HL-60 (cell line): ENCODE measurements at regions not wholly inside any gene's neighbourhood (a gene's known extent, or its start where the extent isn't known, plus 50 kb on each side); places are given as distances from the start of the nearest gene placed in this dataset.

Experiments
- DNase-seq, 2 experiments: peaks; one replicate each; pipeline ENCODE4 v3.0.0-alpha.2; 2010 to 2020; ENCODE audit warnings: low read depth in 1 of 2, low spot score in 1 of 2
- H3K27ac ChIP-seq: fragments of 250-450 bp; sonication (Bioruptor Pico); replicated peaks from 2 replicates; pipeline ENCODE4 v1.5.1; 2020; ENCODE audit warnings: mild to moderate bottlenecking, moderate library complexity
- H3K27me3 ChIP-seq: fragments of 250-450 bp; sonication (Bioruptor Pico); 2 replicates; pipeline ENCODE4 v1.5.1; 2021; ENCODE audit warnings: mild to moderate bottlenecking, moderate library complexity; ENCODE audit not compliant: insufficient read depth, poor library complexity, severe bottlenecking
- H3K4me3 ChIP-seq: replicated peaks from 2 replicates; pipeline ENCODE4 v1.5.1; 2011; ENCODE audit warnings: mild to moderate bottlenecking, control low read depth, low read length; ENCODE audit not compliant: insufficient read depth
- CTCF ChIP-seq: IDR thresholded peaks from one replicate; pipeline ENCODE4 v1.5.1; 2011; ENCODE audit warnings: low read length, control low read depth, inconsistent platforms; ENCODE audit not compliant: insufficient read depth
- GABPA ChIP-seq: IDR thresholded peaks from 2 replicates; pipeline ENCODE4 v1.6.1; 2012; ENCODE audit warnings: low read depth
- POLR2AphosphoS5 ChIP-seq: IDR thresholded peaks from 2 replicates; pipeline ENCODE4 v1.6.1; 2012; ENCODE audit warnings: low read depth
- REST ChIP-seq: IDR thresholded peaks from 2 replicates; pipeline ENCODE4 v1.6.1; 2012; ENCODE audit warnings: low read depth; ENCODE audit not compliant: insufficient replicate concordance
- SPI1 ChIP-seq: IDR thresholded peaks from 2 replicates; pipeline ENCODE4 v1.6.1; 2012; ENCODE audit warnings: low read depth, mild to moderate bottlenecking, borderline replicate concordance

- no peak for TF ChIP-seq SPI1
- TF ChIP-seq POLR2AphosphoS5 = no peak
- no peak for TF ChIP-seq GABPA
- TF ChIP-seq CTCF = no peak
- TF ChIP-seq REST = no peak
- H3K27ac ChIP-seq = no peak overlapping the region
- H3K4me3 ChIP-seq = no peak overlapping the region
- no peaks in the 10 kb centered on the region for H3K27me3 ChIP-seq
- no peak for DNase-seq
Measured at GRCh38 chr14:38524636-38525509, 269.0 kb upstream of the CLEC14A start.

GRCh38 chr14:38522724-38523123 is 266.8 kb upstream of the CLEC14A start:
- Histone ChIP-seq H3K27me3 (no peaks in the 10 kb centered on the region), H3K27ac (no peak overlapping the region), H3K4me3 (no peak overlapping the region)
- DNase-seq = no peak
- TF ChIP-seq SPI1 = no peak
- no peak for TF ChIP-seq GABPA
- no peak for TF ChIP-seq REST
- TF ChIP-seq POLR2AphosphoS5 = no peak
- no peak for TF ChIP-seq CTCF

- no peaks in the 10 kb centered on the region for H3K27me3 ChIP-seq
- TF ChIP-seq REST (no peak), GABPA (no peak), POLR2AphosphoS5 (no peak), SPI1 (no peak), CTCF (no peak)
- no peak overlapping the region for H3K4me3 ChIP-seq
- no peak for DNase-seq
- no peak overlapping the region for H3K27ac ChIP-seq
Measured at GRCh38 chr14:38521591-38521990, 265.7 kb upstream of the CLEC14A start.
